Osteoblast (primary cell): ENCODE measurements at regions not wholly inside any gene's neighbourhood (a gene's known extent, or its start where the extent isn't known, plus 50 kb on each side); places are given as distances from the start of the nearest gene placed in this dataset.

ENCODE experiments used
- DNase-seq: peaks from one replicate; pipeline ENCODE4 v3.0.0; 2011; ENCODE audit warnings: low spot score, mixed read lengths; ENCODE audit not compliant: insufficient read length; ENCODE audit errors: missing footprints
- H2AFZ ChIP-seq: 2 replicates; pipeline ENCODE4 v1.6.0; 2011; ENCODE audit warnings: mild to moderate bottlenecking, low read length
- H3K27ac ChIP-seq: 2 replicates; pipeline ENCODE4 v1.5.1; 2011; ENCODE audit warnings: mild to moderate bottlenecking, low read depth, low read length, moderate library complexity
- H3K27me3 ChIP-seq: 2 replicates; pipeline ENCODE4 v1.6.0; 2012; ENCODE audit warnings: mild to moderate bottlenecking, control low read depth, inconsistent platforms, low read length, moderate library complexity; ENCODE audit not compliant: insufficient read depth
- H3K36me3 ChIP-seq: 2 replicates; pipeline ENCODE4 v1.5.1; 2011; ENCODE audit warnings: mild to moderate bottlenecking, low read length, control low read depth, moderate library complexity; ENCODE audit not compliant: insufficient read depth
- H3K4me1 ChIP-seq: 2 replicates; pipeline ENCODE4 v1.5.1; 2011; ENCODE audit warnings: mild to moderate bottlenecking, low read length, control low read depth, moderate library complexity; ENCODE audit not compliant: insufficient read depth
- H3K4me2 ChIP-seq: 2 replicates; pipeline ENCODE4 v1.6.0; 2011; ENCODE audit warnings: mild to moderate bottlenecking, low read length; ENCODE audit not compliant: insufficient read depth
- H3K4me3 ChIP-seq: fragments of 200-600 bp; sonication (generic); 3 replicates; pipeline ENCODE4 v1.5.1; 2012; ENCODE audit warnings: mild to moderate bottlenecking, low read length, inconsistent platforms; ENCODE audit not compliant: insufficient read depth
- H3K79me2 ChIP-seq: 2 replicates; pipeline ENCODE4 v1.6.0; 2012; ENCODE audit warnings: mild to moderate bottlenecking, low read length, control low read depth, inconsistent platforms; ENCODE audit not compliant: insufficient read depth
- H3K9me3 ChIP-seq: 2 replicates; pipeline ENCODE4 v1.5.1; 2011; ENCODE audit warnings: low read depth, low read length, control low read depth
- H4K20me1 ChIP-seq: 2 replicates; pipeline ENCODE4 v1.6.0; 2012; ENCODE audit warnings: mild to moderate bottlenecking, low read length, control low read depth; ENCODE audit not compliant: insufficient read depth
- TF ChIP-seq, protein P1 (sequence below): IDR thresholded peaks from 2 replicates; pipeline ENCODE4 v1.5.1; 2011; ENCODE audit warnings: mild to moderate bottlenecking, low read depth, low read length, moderate library complexity; ENCODE audit errors: extremely low read depth

DNA sequence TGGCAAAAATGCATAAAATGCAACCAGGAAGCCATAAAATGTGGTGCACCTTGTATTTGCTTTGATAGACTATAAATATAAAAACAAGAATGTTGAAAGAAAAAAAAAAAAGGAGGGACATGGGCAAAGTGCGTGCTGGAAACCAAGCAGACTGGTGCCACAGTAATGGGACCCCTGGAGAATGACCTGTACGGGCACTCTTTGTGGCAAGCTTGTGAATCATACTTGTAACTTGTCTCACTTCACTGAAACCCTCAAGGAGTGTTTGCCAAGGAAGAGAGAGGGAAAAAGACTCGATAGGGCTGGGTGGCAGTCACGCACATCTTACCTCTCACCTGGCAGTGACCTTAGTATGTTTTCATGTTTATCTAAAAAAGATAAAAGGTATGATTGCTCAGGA lies 1183.6 kb downstream of the GATA3 start:
- Histone ChIP-seq H3K27me3 (no peaks in the 10 kb centered on the region), H3K4me1 (no peaks in the 10 kb centered on the region), H3K79me2 (no peaks in the 10 kb centered on the region), H3K4me2 (no peak overlapping the region), H3K4me3 (no peak overlapping the region), H2AFZ (no peak overlapping the region), H3K9me3 (no peaks in the 10 kb centered on the region), H3K36me3 (no peaks in the 10 kb centered on the region), H3K27ac (no peak overlapping the region), H4K20me1 (no peaks in the 10 kb centered on the region)
- TF ChIP-seq, protein P1, sequence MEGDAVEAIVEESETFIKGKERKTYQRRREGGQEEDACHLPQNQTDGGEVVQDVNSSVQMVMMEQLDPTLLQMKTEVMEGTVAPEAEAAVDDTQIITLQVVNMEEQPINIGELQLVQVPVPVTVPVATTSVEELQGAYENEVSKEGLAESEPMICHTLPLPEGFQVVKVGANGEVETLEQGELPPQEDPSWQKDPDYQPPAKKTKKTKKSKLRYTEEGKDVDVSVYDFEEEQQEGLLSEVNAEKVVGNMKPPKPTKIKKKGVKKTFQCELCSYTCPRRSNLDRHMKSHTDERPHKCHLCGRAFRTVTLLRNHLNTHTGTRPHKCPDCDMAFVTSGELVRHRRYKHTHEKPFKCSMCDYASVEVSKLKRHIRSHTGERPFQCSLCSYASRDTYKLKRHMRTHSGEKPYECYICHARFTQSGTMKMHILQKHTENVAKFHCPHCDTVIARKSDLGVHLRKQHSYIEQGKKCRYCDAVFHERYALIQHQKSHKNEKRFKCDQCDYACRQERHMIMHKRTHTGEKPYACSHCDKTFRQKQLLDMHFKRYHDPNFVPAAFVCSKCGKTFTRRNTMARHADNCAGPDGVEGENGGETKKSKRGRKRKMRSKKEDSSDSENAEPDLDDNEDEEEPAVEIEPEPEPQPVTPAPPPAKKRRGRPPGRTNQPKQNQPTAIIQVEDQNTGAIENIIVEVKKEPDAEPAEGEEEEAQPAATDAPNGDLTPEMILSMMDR: no peak
- DNase-seq: no peak

DNA sequence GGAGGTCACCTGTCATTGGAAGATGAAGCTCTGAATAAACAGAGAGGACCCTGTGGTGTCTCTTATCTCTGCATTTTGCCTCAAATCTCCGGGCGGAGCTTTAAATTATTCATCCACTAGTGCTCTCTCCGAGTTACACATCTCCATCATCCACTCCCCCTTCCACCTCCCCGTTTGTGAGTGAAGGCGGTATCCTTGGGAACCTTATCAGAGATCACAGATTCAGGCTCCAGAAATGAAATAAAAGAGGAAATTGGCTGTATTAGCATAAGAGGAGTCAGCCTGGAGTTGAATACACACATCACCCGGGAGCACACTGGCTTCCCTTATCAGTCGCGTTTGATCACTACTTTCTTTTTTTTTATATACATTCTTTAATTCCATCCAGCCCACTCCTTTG lies 1184.8 kb downstream of the GATA3 start:
- H3K27ac ChIP-seq: no peak overlapping the region
- no peaks in the 10 kb centered on the region for H3K79me2 ChIP-seq
- no peaks in the 10 kb centered on the region for H3K36me3 ChIP-seq
- H3K4me1 ChIP-seq: no peaks in the 10 kb centered on the region
- H3K4me2 ChIP-seq: no peak overlapping the region
- H3K9me3 ChIP-seq: no peaks in the 10 kb centered on the region
- H3K27me3 ChIP-seq: no peaks in the 10 kb centered on the region
- no peak overlapping the region for H3K4me3 ChIP-seq
- H2AFZ ChIP-seq: no peak overlapping the region
- TF ChIP-seq, protein P1: no peak
- DNase-seq: no peak
- H4K20me1 ChIP-seq: no peaks in the 10 kb centered on the region

DNA sequence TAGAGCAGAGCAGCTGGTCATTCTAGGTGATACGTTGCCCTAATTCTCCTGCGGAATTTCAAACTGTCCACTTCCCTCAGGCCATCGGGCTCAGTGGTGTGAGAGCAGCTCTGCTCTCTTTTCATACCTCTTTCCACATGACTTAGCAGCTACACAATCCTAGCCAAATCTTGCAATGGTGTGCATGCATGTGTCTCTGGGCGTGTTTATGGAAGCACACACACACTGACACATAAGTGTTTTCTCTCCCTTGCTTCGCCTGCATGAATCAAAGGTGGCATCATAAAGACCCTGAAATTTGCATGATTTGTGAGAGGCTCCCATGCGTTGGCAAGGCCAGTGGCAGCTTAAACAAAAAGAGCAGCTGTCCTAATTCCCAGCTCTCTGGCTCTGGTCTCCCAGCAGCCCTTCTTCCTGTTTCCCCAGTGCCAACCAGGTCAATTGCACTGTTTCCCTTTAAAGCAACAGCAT lies 1189.5 kb downstream of the GATA3 start:
- Histone ChIP-seq H2AFZ (no peak overlapping the region), H3K4me2 (no peak overlapping the region)
- TF ChIP-seq, protein P1: no peak

DNA sequence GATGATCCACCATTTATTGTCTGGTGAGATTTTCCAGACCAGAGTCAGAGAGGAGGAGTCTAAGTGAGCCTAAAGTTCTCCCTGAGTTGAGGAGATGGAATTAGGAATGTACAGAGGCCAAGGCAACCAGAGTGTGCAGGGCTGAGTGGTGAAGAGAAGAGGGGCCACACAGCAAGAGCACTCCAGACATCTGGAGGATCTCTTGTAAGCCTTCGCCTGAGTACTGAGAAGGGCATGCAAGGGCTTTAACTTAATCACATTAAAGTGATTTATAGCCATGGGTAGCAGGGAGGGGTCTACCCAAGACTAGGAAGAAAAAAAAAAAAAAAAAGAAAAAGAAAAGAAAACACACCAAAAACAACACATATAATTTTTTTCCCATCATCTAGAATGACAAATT lies 1190.4 kb downstream of the GATA3 start:
- H3K4me3 ChIP-seq: no peak overlapping the region
- no peaks in the 10 kb centered on the region for H3K4me1 ChIP-seq
- H4K20me1 ChIP-seq: no peaks in the 10 kb centered on the region
- H2AFZ ChIP-seq: no peak overlapping the region
- no peaks in the 10 kb centered on the region for H3K9me3 ChIP-seq
- TF ChIP-seq, protein P1: no peak
- no peaks in the 10 kb centered on the region for H3K79me2 ChIP-seq
- H3K36me3 ChIP-seq: no peaks in the 10 kb centered on the region
- H3K4me2 ChIP-seq: no peak overlapping the region
- no peak overlapping the region for H3K27ac ChIP-seq
- no peaks in the 10 kb centered on the region for H3K27me3 ChIP-seq
- no peak for DNase-seq

More for the DNA sequence above, 1189.5 kb downstream of the GATA3 start:
- no peaks in the 10 kb centered on the region for H3K9me3 ChIP-seq
- H3K27ac ChIP-seq: no peak overlapping the region
- no peaks in the 10 kb centered on the region for H3K36me3 ChIP-seq
- no peak for DNase-seq
- H3K79me2 ChIP-seq: no peaks in the 10 kb centered on the region
- H3K27me3 ChIP-seq: no peaks in the 10 kb centered on the region
- H3K4me3 ChIP-seq: no peak overlapping the region
- H3K4me1 ChIP-seq: no peaks in the 10 kb centered on the region
- no peaks in the 10 kb centered on the region for H4K20me1 ChIP-seq
